KG1 (cell line): ENCODE measurements at regions not wholly inside any gene's neighbourhood (a gene's known extent, or its start where the extent isn't known, plus 50 kb on each side); places are given as distances from the start of the nearest gene placed in this dataset.

Experiments
- DNase-seq: peaks from one replicate; lab custom pipeline; 2025; lab: John Stamatoyannopoulos, UW

GRCh38 chr21:35256468-35256988, 207.4 kb upstream of the RUNX1 start:
- no peak for DNase-seq

- no peak for DNase-seq
Observed at GRCh38 chr21:35254765-35255138, 205.7 kb upstream of the RUNX1 start.

GRCh38 chr21:35254006-35254764, 205.1 kb upstream of the RUNX1 start:
- DNase-seq: no peak

GRCh38 chr21:35252831-35253230, 203.7 kb upstream of the RUNX1 start:
- no peak for DNase-seq

GRCh38 chr21:35249636-35250035, 200.5 kb upstream of the RUNX1 start:
- no peak for DNase-seq

GRCh38 chr21:35245879-35246278, 196.8 kb upstream of the RUNX1 start:
- no peak for DNase-seq

- no peak for DNase-seq
Observed at GRCh38 chr21:35244514-35244913, 195.4 kb upstream of the RUNX1 start.

GRCh38 chr21:35243171-35243570, 194.1 kb upstream of the RUNX1 start:
- DNase-seq: no peak

- DNase-seq: no peak
Observed at GRCh38 chr21:35239811-35240219, 190.7 kb upstream of the RUNX1 start.

GRCh38 chr21:35238119-35238518, 189.0 kb upstream of the RUNX1 start:
- no peak for DNase-seq

- no peak for DNase-seq
Observed at GRCh38 chr21:35237287-35237686, 188.2 kb upstream of the RUNX1 start.

- DNase-seq: no peak
Observed at GRCh38 chr21:35236090-35236489, 187.0 kb upstream of the RUNX1 start.

- DNase-seq: no peak
Observed at GRCh38 chr21:35234725-35235124, 185.6 kb upstream of the RUNX1 start.

GRCh38 chr21:35233756-35234155, 184.7 kb upstream of the RUNX1 start:
- no peak for DNase-seq

- no peak for DNase-seq
Observed at GRCh38 chr21:35232545-35233176, 183.6 kb upstream of the RUNX1 start.

- no peak for DNase-seq
Observed at GRCh38 chr21:35231090-35231489, 182.0 kb upstream of the RUNX1 start.

GRCh38 chr21:35229290-35229689, 180.2 kb upstream of the RUNX1 start:
- DNase-seq: no peak

GRCh38 chr21:35227786-35228185, 178.7 kb upstream of the RUNX1 start:
- no peak for DNase-seq

GRCh38 chr21:35226968-35227744, 178.1 kb upstream of the RUNX1 start:
- DNase-seq: peak; percentile 21

GRCh38 chr21:35226328-35226727, 177.2 kb upstream of the RUNX1 start:
- no peak for DNase-seq

GRCh38 chr21:35225573-35225972, 176.5 kb upstream of the RUNX1 start:
- DNase-seq: no peak

GRCh38 chr21:35223480-35224156, 174.5 kb upstream of the RUNX1 start:
- DNase-seq: no peak
